Heart left ventricle (tissue), 13 donors: ENCODE measurements at regions not wholly inside any gene's neighbourhood (a gene's known extent, or its start where the extent isn't known, plus 50 kb on each side); places are given as distances from the start of the nearest gene placed in this dataset.
"Not testable (repeated sequence)": the region's sequence is repeated elsewhere in the genome, so short reads cannot be mapped to it uniquely, and the experiment has no call there.

ENCODE experiments used
- CTCF ChIP-seq, 12 donors: fragments of 200-600 bp; sonication (generic) in 4 of 12; IDR thresholded peaks; one replicate each; pipeline versions ENCODE4 v1.5.0 to v1.8.0; 2018 to 2022; ENCODE audit warnings: antibody characterized with exemption in 12 of 12, mild to moderate bottlenecking in 5 of 12
- POLR2A ChIP-seq, 2 donors: fragments of 450-650 bp; IDR thresholded peaks; one replicate each; pipeline ENCODE4 v1.6.1; 2017; ENCODE audit warnings: antibody characterized with exemption in 2 of 2, mild to moderate bottlenecking in 2 of 2, moderate library complexity in 2 of 2
- donor health status: ischemic (EF 13 %, LVEDD 7.1; RV severe dilation, severe dysfunction).
- donor health status: DM: no; HTN: yes; CAD: no.
- donor health status: DM: no; HTN: no; CAD: no.
- donor health status: ischemic (EF 25% LVEDD 6.9; RV normal size, moderate dysfunction).
- donor health status: ischemic (EF 25% LVEDD 5.7; RV mildly dilated, moderate dysfunction).
- donor health status: ischemic (EF 35%, LVEDD 5.7; RV mildly dilated, moderate dysfunction).
- donor health status: nonischemic (EF 11% LVEDD 7.7; RV severe dilation, severe dysfunction).
- donor health status: DM: yes; HTN: yes; CAD: no.
- donor health status: PGD.
- donor health status: ischemic (EF 29% LVEDD 5.4; RV normal size, mild dysfunction).
- donor health status: nonischemic (EF 23%, LVEDD 6.1; RV moderate dilation, normal function).

DNA sequence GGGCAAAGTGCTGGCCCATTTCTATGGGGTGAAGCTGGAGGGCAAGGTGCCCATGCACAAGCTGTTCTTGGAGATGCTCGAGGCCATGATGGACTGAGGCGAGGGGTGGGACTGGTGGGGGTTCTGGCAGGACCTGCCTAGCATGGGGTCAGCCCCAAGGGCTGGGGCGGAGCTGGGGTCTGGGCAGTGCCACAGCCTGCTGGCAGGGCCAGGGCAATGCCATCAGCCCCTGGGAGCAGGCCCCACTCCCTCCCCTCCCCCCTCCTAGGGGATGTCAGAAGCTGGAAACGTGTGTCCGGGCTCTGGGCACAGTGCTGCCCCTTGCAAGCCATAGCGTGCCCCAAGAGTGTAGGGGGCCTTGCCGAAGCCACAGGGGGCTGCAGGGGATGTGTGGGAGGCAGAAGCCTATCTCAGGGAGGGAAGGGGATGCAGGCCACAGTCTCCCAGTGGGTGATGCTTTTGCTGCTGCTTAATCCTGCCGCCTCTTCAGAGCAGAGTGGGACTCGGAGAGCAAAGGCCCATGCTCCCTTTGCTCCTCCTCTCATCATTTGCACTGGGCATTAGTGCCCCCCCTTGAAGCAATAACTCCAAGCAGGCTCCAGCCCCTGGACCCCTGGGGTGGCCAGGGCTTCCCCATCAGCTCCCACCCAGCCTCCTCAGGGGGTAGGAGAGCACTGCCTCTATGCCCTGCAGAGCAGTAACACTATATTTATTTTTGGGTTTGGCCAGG is 85.2 kb downstream of the MRPL57 start:
- not testable (repeated sequence) for TF ChIP-seq CTCF, POLR2A (IDR thresholded peaks at IDR 0.05)
